Stimulated activated effector memory CD8-positive, alpha-beta T cell treated with anti-CD3 and anti-CD28 coated beads, Interleukin-12 subunit alpha, Interleukin-12 subunit beta, amount 100 ng/mL, for 72 hours (primary cell): ENCODE measurements at regions not wholly inside any gene's neighbourhood (a gene's known extent, or its start where the extent isn't known, plus 50 kb on each side); places are given as distances from the start of the nearest gene placed in this dataset.
A peak's percentile ranks its signal among the peaks of the same experiment; 100 is the strongest.
"Not testable (repeated sequence)": the region's sequence is repeated elsewhere in the genome, so short reads cannot be mapped to it uniquely, and the experiment has no call there.

Experiments
- ATAC-seq: fragments of 150-1000 bp; cut with Tn5 transposase; 2 replicates; pipeline ENCODE4 v1.10.0; 2021
- DNase-seq, 2 donors: peaks; one replicate each; pipeline ENCODE4 v3.0.0; 2021 to 2022; ENCODE audit warnings: low spot score in 2 of 2
- H3K27ac Mint-ChIP-seq: one replicate; pipeline ENCODE4 v1.8.0; 2022; ENCODE audit warnings: mild to moderate bottlenecking, mixed read lengths
- H3K36me3 Mint-ChIP-seq: one replicate; pipeline ENCODE4 v1.8.0; 2022; ENCODE audit warnings: mild to moderate bottlenecking, mixed read lengths
- H3K4me1 Mint-ChIP-seq: one replicate; pipeline ENCODE4 v1.8.0; 2022; ENCODE audit warnings: mixed read lengths
- H3K4me3 Mint-ChIP-seq: one replicate; pipeline ENCODE4 v1.8.0; 2022; ENCODE audit warnings: mild to moderate bottlenecking, mixed read lengths
- H3K9me3 Mint-ChIP-seq: one replicate; pipeline ENCODE4 v1.8.0; 2022; ENCODE audit warnings: mixed read lengths

DNA sequence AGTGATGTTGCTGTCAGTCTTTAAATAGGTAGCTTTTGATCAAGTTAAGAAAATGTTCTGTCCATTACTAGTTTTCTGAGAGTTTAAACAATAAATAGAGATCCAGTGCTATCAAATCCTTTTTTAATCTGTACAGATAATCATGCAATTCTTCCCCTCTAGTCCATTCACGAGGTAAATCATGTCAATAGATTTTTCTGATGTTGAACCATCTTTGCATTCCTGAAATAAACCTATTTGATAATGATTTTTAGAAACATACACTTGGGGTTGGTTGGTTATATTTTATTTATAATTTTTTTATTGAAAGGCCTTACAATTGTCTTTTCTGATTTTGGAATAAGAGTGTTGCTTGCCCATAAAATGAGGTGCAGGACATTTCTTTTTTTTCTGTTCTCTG is 95.0 kb downstream of the FAM53A start:
- no peak overlapping the region for H3K4me3 Mint-ChIP-seq
- ATAC-seq: no peak
- no peaks in the 10 kb centered on the region for H3K36me3 Mint-ChIP-seq
- no peaks in the 10 kb centered on the region for H3K4me1 Mint-ChIP-seq
- DNase-seq: no peak
- no peak overlapping the region for H3K27ac Mint-ChIP-seq
- H3K9me3 Mint-ChIP-seq: peaks cover 14% of the 10 kb centered on the region

DNA sequence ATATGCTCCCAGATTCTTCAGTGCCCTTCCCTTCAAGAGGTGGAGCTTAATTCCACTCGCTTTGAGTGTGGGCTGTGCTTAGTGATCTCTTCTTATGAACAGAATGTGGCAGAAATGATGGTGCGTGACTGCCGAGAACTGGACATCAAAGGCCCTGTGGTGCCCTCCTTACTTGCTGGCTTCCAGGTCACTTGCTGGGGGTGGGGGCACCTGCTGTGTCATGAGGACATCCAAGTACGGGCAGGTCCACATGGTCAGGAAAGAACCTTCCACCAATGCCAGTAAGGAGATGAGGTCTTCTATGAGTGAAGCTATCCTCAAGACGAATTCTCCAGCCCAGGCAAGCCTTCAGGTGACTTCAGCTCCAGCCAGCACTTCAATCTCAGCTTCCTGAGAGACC is 95.8 kb downstream of the FAM53A start:
- DNase-seq (no peak), ATAC-seq (no peak)
- no peak overlapping the region for H3K4me3 Mint-ChIP-seq
- H3K36me3 Mint-ChIP-seq: no peaks in the 10 kb centered on the region
- H3K9me3 Mint-ChIP-seq: peaks cover 14% of the 10 kb centered on the region
- H3K4me1 Mint-ChIP-seq: no peaks in the 10 kb centered on the region
- H3K27ac Mint-ChIP-seq: no peak overlapping the region

DNA sequence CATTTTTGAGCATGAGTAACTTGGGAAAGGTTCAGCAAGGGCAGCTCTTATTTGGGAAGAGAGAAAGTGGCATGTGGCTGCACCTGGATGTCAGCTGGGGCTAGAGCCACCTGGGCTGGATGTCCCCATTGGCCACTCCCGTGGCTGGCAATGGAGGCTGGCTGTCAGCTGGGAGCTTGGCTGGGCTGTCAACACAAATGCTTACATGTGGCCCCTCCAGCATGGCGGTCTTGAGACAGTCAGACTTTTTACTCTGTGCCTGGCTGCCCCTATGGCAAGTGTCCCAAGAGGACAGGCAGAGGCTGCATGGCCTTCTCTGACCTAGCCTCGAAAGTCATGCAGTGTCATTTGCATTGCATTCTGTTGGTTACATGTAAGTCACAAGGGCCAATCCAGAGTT is 99.6 kb downstream of the FAM53A start:
- ATAC-seq (no peak), DNase-seq (no peak)
- peaks cover 4% of the 10 kb centered on the region for H3K9me3 Mint-ChIP-seq
- no peaks in the 10 kb centered on the region for H3K36me3 Mint-ChIP-seq
- H3K4me1 Mint-ChIP-seq: peaks cover 5% of the 10 kb centered on the region
- H3K4me3 Mint-ChIP-seq: no peak overlapping the region
- no peak overlapping the region for H3K27ac Mint-ChIP-seq

DNA sequence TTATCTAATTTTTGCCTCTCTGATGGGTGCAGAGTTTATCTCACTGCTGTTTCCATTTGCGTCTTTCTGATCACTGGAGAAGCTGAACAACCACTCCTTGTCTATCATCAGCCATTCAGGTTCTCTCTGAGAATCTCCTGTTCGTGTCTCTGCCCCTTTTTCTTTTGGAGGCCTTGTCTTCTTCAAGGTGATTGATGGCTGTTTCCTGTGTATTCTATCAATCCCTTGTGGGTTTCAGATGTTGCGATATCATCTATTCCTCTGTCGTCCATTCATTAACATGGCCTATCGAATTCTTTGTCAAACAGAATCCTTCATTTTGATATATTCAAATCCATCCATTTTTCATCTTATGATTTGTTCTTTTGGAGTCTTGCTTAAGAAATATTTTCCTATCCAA is 100.3 kb downstream of the FAM53A start:
- no peak overlapping the region for H3K4me3 Mint-ChIP-seq
- peak overlapping the region; percentile 33 for H3K27ac Mint-ChIP-seq
- ATAC-seq (no peak), DNase-seq (no peak)
- no peaks in the 10 kb centered on the region for H3K36me3 Mint-ChIP-seq
- H3K9me3 Mint-ChIP-seq: peaks cover under 1% of the 10 kb centered on the region
- peaks cover 5% of the 10 kb centered on the region for H3K4me1 Mint-ChIP-seq

DNA sequence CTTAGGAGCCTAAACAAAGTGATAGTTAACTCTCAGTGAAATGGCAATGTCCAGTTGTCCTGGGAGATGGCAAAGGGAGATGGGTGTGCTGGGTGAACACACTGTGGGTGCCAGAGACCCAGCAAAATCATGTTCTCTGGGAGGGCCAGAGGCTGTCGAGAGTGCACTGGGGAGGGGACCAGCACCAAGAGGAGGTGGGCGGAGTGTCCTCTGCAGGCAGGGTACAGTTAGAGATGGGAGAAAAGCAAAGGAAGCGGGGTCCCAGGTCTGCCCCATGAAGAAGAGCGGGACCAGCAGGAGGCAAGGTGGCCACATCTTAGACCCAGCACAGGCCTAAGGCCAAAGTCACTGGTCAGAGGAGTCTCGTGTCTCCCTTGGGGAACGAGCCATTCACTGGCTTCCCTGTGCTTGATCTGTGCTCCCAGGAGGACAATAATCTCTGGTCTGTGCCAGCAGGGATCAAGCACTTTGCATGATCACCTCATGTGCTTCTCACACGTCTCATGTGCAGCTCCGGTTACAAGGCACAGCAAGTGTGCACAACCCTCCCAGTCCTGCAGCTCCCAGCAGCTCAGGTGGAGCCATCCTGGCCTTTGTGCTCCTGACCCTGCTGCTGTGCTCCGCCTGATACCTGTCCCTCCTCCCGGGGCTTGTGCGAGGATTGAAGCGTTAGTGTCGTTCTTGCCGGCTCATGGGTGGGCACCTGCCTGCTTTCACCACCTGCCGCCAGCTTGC is 100.9 kb downstream of the FAM53A start:
- ATAC-seq: no peak
- Mint-ChIP-seq H3K4me3 (no peak overlapping the region), H3K36me3 (no peaks in the 10 kb centered on the region), H3K27ac (peak overlapping the region; percentile 54), H3K9me3 (no peaks in the 10 kb centered on the region), H3K4me1 (peaks cover 5% of the 10 kb centered on the region)
- DNase-seq: no peak

GRCh38 chr4:1582227-1582626 is 101.9 kb downstream of the FAM53A start:
- ATAC-seq (no peak), DNase-seq (no peak)
- Mint-ChIP-seq H3K4me1 (peaks cover 5% of the 10 kb centered on the region), H3K4me3 (no peak overlapping the region), H3K36me3 (no peaks in the 10 kb centered on the region), H3K9me3 (no peaks in the 10 kb centered on the region), H3K27ac (no peak overlapping the region)

DNA sequence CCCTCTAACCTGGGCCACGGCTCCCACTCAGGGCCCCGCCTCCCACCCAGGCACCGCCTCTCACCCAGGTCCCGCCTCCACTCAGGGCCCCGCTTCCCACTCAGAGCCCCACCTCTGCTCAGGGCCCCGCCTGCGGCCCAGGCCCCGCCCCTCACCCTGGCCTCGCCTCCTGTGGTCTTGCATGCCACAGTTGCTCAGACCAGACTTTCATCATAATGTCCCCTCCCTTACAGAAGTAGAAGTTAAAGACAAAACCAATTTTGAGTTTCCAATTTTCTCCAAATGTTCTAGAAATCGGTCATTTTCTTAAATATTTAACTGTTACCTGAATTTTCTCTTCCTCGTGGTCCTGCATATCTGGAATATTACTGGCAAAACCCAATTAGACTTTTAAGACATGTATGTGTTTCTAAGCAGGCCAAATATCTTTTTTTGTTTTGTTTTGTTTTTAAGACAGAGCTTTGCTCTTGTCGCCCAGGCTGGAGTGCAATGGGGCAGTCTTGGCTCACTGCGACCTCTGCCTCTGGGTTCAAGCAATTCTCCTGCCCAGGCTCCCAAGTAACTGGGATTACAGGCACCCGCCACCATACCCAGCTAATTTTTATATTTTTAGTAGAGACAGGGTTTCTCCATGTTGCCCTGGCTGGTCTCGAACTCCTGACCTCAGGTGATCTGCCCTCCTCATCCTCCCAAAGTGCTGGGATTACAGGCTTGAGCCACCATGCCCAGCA is 102.8 kb downstream of the FAM53A start:
- H3K9me3 Mint-ChIP-seq, H3K27ac Mint-ChIP-seq, H3K36me3 Mint-ChIP-seq, H3K4me1 Mint-ChIP-seq: not testable (repeated sequence)
- DNase-seq: peak; percentile 84 to 96
- peak; percentile 77 for ATAC-seq
- H3K4me3 Mint-ChIP-seq: peak overlapping the region; percentile 39

- H3K4me1 Mint-ChIP-seq, H3K36me3 Mint-ChIP-seq, H3K9me3 Mint-ChIP-seq, ATAC-seq, DNase-seq, H3K27ac Mint-ChIP-seq: not testable (repeated sequence)
- H3K4me3 Mint-ChIP-seq: peak overlapping the region; percentile 68
These were observed 103.5 kb downstream of the FAM53A start for GRCh38 chr4:1580692-1581012.

GRCh38 chr4:1579901-1580691 is 104.0 kb downstream of the FAM53A start:
- peaks cover 5% of the 10 kb centered on the region for H3K4me1 Mint-ChIP-seq
- no peak overlapping the region for H3K27ac Mint-ChIP-seq
- no peaks in the 10 kb centered on the region for H3K9me3 Mint-ChIP-seq
- peak; percentile 64 for ATAC-seq
- peak; percentile 92 to 98 for DNase-seq
- H3K36me3 Mint-ChIP-seq: no peaks in the 10 kb centered on the region
- H3K4me3 Mint-ChIP-seq: peak overlapping the region; percentile 68

DNA sequence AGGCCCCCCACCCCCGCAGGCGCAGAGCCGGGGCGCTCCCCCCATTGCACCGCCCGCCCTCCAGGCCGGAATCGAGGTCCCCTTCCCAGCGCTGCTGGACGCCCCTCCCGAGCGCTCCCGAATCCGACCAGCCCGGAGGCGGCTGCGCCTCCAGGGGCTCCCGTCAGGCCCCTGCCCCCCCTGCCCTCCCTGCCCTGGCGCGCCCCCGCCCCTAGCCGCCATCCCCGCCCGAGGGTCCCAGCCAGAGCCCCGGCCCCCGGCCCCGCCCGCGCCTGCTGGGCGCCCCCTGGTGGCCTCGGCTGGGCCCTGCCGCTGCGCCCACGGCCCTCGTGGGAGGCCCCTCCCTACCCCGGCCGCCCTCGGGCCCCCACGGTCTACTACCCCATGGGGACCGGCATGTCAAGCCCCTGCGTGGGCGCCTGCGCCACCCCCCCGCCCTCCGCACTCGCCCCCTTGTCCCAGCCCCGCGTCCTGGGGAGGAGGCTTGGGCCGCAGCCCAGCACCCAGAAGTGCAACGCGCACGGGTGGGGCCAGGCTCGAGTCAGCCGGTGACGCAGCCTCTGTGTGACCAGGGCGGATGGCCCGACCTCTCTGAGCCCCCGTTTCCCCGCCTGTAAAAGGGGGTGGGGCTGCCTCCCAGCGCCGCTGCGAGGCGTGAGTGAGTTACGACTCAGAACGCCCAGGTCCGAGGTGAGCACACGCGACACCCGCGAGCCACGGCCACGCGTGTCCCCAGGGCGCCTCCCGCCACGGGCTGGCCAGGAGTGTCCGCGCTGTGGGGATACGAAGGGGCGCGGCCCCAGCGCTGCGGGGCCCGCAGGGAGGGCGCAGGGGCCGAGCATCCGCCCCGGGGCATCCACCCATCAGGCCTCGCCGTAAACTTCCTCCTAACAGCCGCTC is 104.9 kb downstream of the FAM53A start:
- Mint-ChIP-seq H3K36me3 (no peaks in the 10 kb centered on the region), H3K9me3 (no peaks in the 10 kb centered on the region), H3K27ac (no peak overlapping the region), H3K4me3 (peak overlapping the region; percentile 68), H3K4me1 (peaks cover 6% of the 10 kb centered on the region)
- peak; percentile 84 for ATAC-seq
- peak; percentile 83 to 90 for DNase-seq

DNA sequence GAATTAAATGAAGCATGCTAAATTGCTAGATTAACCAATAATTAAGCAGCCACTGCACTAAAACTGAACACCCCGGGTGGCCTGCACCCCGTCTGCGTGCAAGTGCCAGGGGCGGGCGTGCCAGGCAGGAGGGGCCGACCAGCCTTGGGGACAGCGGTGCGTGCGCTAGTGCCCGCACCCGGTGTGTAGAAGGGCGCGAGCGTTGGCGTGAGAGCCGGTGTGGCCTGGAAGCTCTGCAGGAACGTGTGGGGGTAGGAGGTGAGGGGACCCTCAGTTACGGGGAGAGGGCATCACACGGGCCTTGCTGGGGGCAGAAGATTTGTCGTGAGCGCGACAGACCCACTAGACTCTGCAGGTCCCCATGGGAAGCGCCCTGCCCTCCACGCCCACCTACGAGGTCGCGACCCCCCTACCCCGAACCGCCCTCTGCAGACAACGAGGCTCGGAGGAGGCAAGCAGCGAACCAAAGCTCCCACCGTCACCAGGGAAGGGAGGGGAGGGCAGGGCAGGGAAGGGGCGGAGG is 105.8 kb downstream of the FAM53A start:
- no peak for DNase-seq
- no peak overlapping the region for H3K27ac Mint-ChIP-seq

DNA sequence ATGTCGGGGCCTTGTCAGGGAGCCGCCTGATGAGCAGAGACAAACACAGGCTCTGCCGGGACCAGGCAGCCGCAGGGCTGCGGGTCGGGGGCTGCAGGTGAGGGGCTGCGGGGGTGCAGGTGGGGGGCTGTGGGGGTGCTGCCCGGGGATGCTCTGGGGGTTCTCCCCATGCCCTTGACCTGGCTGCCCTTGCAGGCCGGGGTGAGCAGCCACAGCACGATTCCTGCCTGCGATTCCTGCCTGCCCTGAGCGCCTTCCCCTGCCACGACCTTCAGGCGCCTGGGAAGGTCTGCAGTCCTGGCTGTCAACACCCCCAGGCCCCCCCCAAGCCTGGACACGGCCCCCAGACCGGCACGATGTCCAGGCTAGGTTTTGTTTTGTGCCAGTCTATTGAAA is 106.3 kb downstream of the FAM53A start:
- peaks cover 16% of the 10 kb centered on the region for H3K4me1 Mint-ChIP-seq
- H3K9me3 Mint-ChIP-seq: peaks cover 3% of the 10 kb centered on the region
- H3K36me3 Mint-ChIP-seq: no peaks in the 10 kb centered on the region
- H3K4me3 Mint-ChIP-seq: peak overlapping the region; percentile 59
- H3K27ac Mint-ChIP-seq: no peak overlapping the region
- DNase-seq (no peak), ATAC-seq (no peak)

More for the DNA sequence above, 105.8 kb downstream of the FAM53A start:
- ATAC-seq: no peak
- Mint-ChIP-seq H3K9me3 (peaks cover 3% of the 10 kb centered on the region), H3K36me3 (no peaks in the 10 kb centered on the region), H3K4me1 (peaks cover 11% of the 10 kb centered on the region), H3K4me3 (peak overlapping the region; percentile 59)

GRCh38 chr4:1576961-1577821 is 106.9 kb downstream of the FAM53A start:
- Mint-ChIP-seq H3K36me3 (no peaks in the 10 kb centered on the region), H3K9me3 (peaks cover 3% of the 10 kb centered on the region), H3K4me3 (peak overlapping the region; percentile 59), H3K27ac (no peak overlapping the region), H3K4me1 (peaks cover 18% of the 10 kb centered on the region)
- ATAC-seq (no peak), DNase-seq (no peak)
